ENCODE measurements at regions not wholly inside any gene's neighbourhood (a gene's known extent, or its start where the extent isn't known, plus 50 kb on each side); places are given as distances from the start of the nearest gene placed in this dataset.

- no peak for TF ChIP-seq CTCF (IDR thresholded peaks at IDR 0.05; ENCODE audit: poor library complexity)
- TF ChIP-seq EZH2 (IDR thresholded peaks at IDR 0.05; ENCODE audit: borderline replicate concordance) = no peak
- no peak for TF ChIP-seq EZH2phosphoT487 (IDR thresholded peaks at IDR 0.05; ENCODE audit: low read depth, severe bottlenecking, unreplicated experiment)
Observed at GRCh38 chr11:95512177-95512576, 277.4 kb downstream of the FAM76B start.
